Right atrium auricular region (tissue), 2 donors: ENCODE measurements at regions not wholly inside any gene's neighbourhood (a gene's known extent, or its start where the extent isn't known, plus 50 kb on each side); places are given as distances from the start of the nearest gene placed in this dataset.
"Not testable (repeated sequence)": the region's sequence is repeated elsewhere in the genome, so short reads cannot be mapped to it uniquely, and the experiment has no call there.

Experiments
- DNase-seq: peaks from one replicate; pipeline ENCODE4 v3.0.0-alpha.2; 2019; ENCODE audit warnings: low spot score
- H3K27ac ChIP-seq, 2 donors: fragments of 200-600 bp; sonication (generic); 1 replicate in 1 of 2; 2 replicates in 1 of 2; pipeline ENCODE4 v1.5.1; 2016 to 2019
- H3K27me3 ChIP-seq, 2 donors: fragments of 200-600 bp; sonication (generic); one replicate each; pipeline versions ENCODE4 v1.5.1 to v1.6.0; 2017 to 2019
- H3K36me3 ChIP-seq: fragments of 200-600 bp; sonication (generic); one replicate; pipeline ENCODE4 v1.5.1; 2016
- H3K4me1 ChIP-seq, 2 donors: fragments of 200-600 bp; sonication (generic); one replicate each; pipeline versions ENCODE4 v1.5.1 to v1.6.0; 2017 to 2019
- H3K4me3 ChIP-seq, 2 donors: fragments of 200-600 bp; sonication (generic); 1 replicate in 1 of 2; 2 replicates in 1 of 2; pipeline ENCODE4 v1.5.1; 2017 to 2019; ENCODE audit warnings: mild to moderate bottlenecking in 1 of 2, moderate library complexity in 1 of 2
- H3K9me3 ChIP-seq, 2 donors: fragments of 200-600 bp; sonication (generic); one replicate each; pipeline ENCODE4 v1.5.1; 2019
- CTCF ChIP-seq, 2 donors: fragments of 200-600 bp; sonication (generic); IDR thresholded peaks; one replicate each; pipeline ENCODE4 v1.5.1; 2019; ENCODE audit warnings: antibody characterized with exemption in 2 of 2

- TF ChIP-seq CTCF (IDR thresholded peaks at IDR 0.05) = no peak
- H3K36me3 ChIP-seq = no peaks in the 10 kb centered on the region
- no peak for DNase-seq
- no peaks in the 10 kb centered on the region for H3K9me3 ChIP-seq
- no peak overlapping the region for H3K4me3 ChIP-seq
- no peak overlapping the region for H3K27ac ChIP-seq
- peaks cover 0 to 10% of the 10 kb centered on the region in 2 donors for H3K27me3 ChIP-seq
- no peaks in the 10 kb centered on the region for H3K4me1 ChIP-seq
Measured at GRCh38 chr17:62135742-62136141, 70.7 kb upstream of the MED13 start.

- not testable (repeated sequence) for H3K36me3 ChIP-seq, DNase-seq, H3K9me3 ChIP-seq, H3K4me3 ChIP-seq, H3K4me1 ChIP-seq, H3K27me3 ChIP-seq, H3K27ac ChIP-seq
Measured at GRCh38 chr17:62135096-62135495, 70.0 kb upstream of the MED13 start.

GRCh38 chr17:62134397-62134796, 69.3 kb upstream of the MED13 start:
- no peaks in the 10 kb centered on the region for H3K36me3 ChIP-seq
- peaks cover 0 to 10% of the 10 kb centered on the region in 2 donors for H3K27me3 ChIP-seq
- no peak overlapping the region for H3K4me3 ChIP-seq
- H3K27ac ChIP-seq = no peak overlapping the region
- TF ChIP-seq CTCF (IDR thresholded peaks at IDR 0.05) = no peak
- no peaks in the 10 kb centered on the region for H3K9me3 ChIP-seq
- no peak for DNase-seq
- no peaks in the 10 kb centered on the region for H3K4me1 ChIP-seq

GRCh38 chr17:62131271-62131670, 66.2 kb upstream of the MED13 start:
- not testable (repeated sequence) for H3K36me3 ChIP-seq, H3K27me3 ChIP-seq, H3K9me3 ChIP-seq, H3K27ac ChIP-seq, H3K4me3 ChIP-seq, DNase-seq, H3K4me1 ChIP-seq

GRCh38 chr17:62130739-62131138, 65.7 kb upstream of the MED13 start:
- no peak overlapping the region for H3K27ac ChIP-seq
- H3K4me3 ChIP-seq = no peak overlapping the region
- H3K36me3 ChIP-seq = no peaks in the 10 kb centered on the region
- no peaks in the 10 kb centered on the region for H3K9me3 ChIP-seq
- DNase-seq = no peak
- H3K27me3 ChIP-seq = no peaks in the 10 kb centered on the region
- no peak for TF ChIP-seq CTCF (IDR thresholded peaks at IDR 0.05)
- H3K4me1 ChIP-seq = no peaks in the 10 kb centered on the region

GRCh38 chr17:62126292-62126691, 61.2 kb upstream of the MED13 start:
- Histone ChIP-seq H3K27me3 (no peaks in the 10 kb centered on the region), H3K4me1 (no peaks in the 10 kb centered on the region), H3K9me3 (no peaks in the 10 kb centered on the region), H3K36me3 (no peaks in the 10 kb centered on the region), H3K27ac (no peak overlapping the region), H3K4me3 (no peak overlapping the region)
- TF ChIP-seq CTCF (IDR thresholded peaks at IDR 0.05) = no peak
- no peak for DNase-seq

GRCh38 chr17:62125307-62125706, 60.2 kb upstream of the MED13 start:
- DNase-seq = no peak
- no peak for TF ChIP-seq CTCF (IDR thresholded peaks at IDR 0.05)
- Histone ChIP-seq H3K4me3 (no peak overlapping the region), H3K27ac (no peak overlapping the region), H3K27me3 (no peaks in the 10 kb centered on the region), H3K36me3 (no peaks in the 10 kb centered on the region), H3K4me1 (no peaks in the 10 kb centered on the region), H3K9me3 (no peaks in the 10 kb centered on the region)
